Left lung (tissue), 4 donors: ENCODE measurements at regions not wholly inside any gene's neighbourhood (a gene's known extent, or its start where the extent isn't known, plus 50 kb on each side); places are given as distances from the start of the nearest gene placed in this dataset.

Experiments used
- ATAC-seq: fragments of 200-7000 bp; cut with Tn5 transposase; one replicate; pipeline ENCODE4 v1.9.1; 2020; ENCODE audit warnings: moderate library complexity
- DNase-seq, 4 donors: peaks; one replicate each; pipeline ENCODE4 v3.0.0-alpha.2; 2013 to 2020
- H3K27ac ChIP-seq, 2 donors: fragments of 200-600 bp; sonication (generic) in 1 of 2; one replicate each; pipeline versions ENCODE4 v1.5.0 to v1.8.0; 2020 to 2021
- H3K27me3 ChIP-seq, 2 donors: fragments of 200-600 bp; sonication (generic) in 1 of 2; one replicate each; pipeline versions ENCODE4 v1.5.0 to v1.8.0; 2020 to 2021
- H3K36me3 ChIP-seq, 2 donors: fragments of 200-600 bp; sonication (generic) in 1 of 2; one replicate each; pipeline versions ENCODE4 v1.5.0 to v1.8.0; 2020 to 2021
- H3K4me1 ChIP-seq, 2 donors: fragments of 200-600 bp; one replicate each; pipeline ENCODE4 v1.8.0; 2021
- H3K4me3 ChIP-seq, 2 donors: fragments of 200-600 bp; sonication (generic) in 1 of 2; one replicate each; pipeline versions ENCODE4 v1.5.0 to v1.8.0; 2020 to 2021; ENCODE audit warnings: mild to moderate bottlenecking in 1 of 2
- H3K9me3 ChIP-seq, 2 donors: fragments of 200-600 bp; sonication (generic) in 1 of 2; one replicate each; pipeline versions ENCODE4 v1.5.0 to v1.8.0; 2020 to 2021
- CTCF ChIP-seq, 2 donors: fragments of 200-600 bp; sonication (generic) in 1 of 2; IDR thresholded peaks; one replicate each; pipeline versions ENCODE4 v1.5.0 to v1.8.0; 2021; ENCODE audit warnings: antibody characterized with exemption in 2 of 2
- intact Hi-C, 2 donors: fragments of 100-400 bp; cut with DNase I; formaldehyde crosslinking; loops; one replicate each; pipeline versions ENCODE4 v1.11.2 to v1.14.2; 2022
- donor health status: DM: no; HTN: yes; CAD: no.
- donor health status: DM: no; HTN: no; CAD: no.

- no peak overlapping the region for H3K27ac ChIP-seq
- DNase-seq = no peak
- peak; percentile 90 for ATAC-seq
- H3K36me3 ChIP-seq = no peaks in the 10 kb centered on the region
- TF ChIP-seq CTCF (IDR thresholded peaks at IDR 0.05) = peak; percentile 22 to 25
- H3K4me1 ChIP-seq = no peaks in the 10 kb centered on the region
- no peak overlapping the region for H3K4me3 ChIP-seq
- no peaks in the 10 kb centered on the region for H3K9me3 ChIP-seq
- H3K27me3 ChIP-seq = no peaks in the 10 kb centered on the region
- intact Hi-C loops = no loop called here
Measured at GRCh38 chr6:99151634-99152346, 197.7 kb downstream of the FAXC start.

- H3K36me3 ChIP-seq = no peaks in the 10 kb centered on the region
- H3K27ac ChIP-seq = no peak overlapping the region
- no peaks in the 10 kb centered on the region for H3K4me1 ChIP-seq
- no peak for ATAC-seq
- no peaks in the 10 kb centered on the region for H3K27me3 ChIP-seq
- no peak for TF ChIP-seq CTCF (IDR thresholded peaks at IDR 0.05)
- intact Hi-C loops = no loop called here
- no peaks in the 10 kb centered on the region for H3K9me3 ChIP-seq
- no peak for DNase-seq
- no peak overlapping the region for H3K4me3 ChIP-seq
Measured at GRCh38 chr6:99148761-99149160, 200.7 kb downstream of the FAXC start.

- no peaks in the 10 kb centered on the region for H3K36me3 ChIP-seq
- ATAC-seq (no peak), DNase-seq (no peak)
- no peaks in the 10 kb centered on the region for H3K9me3 ChIP-seq
- intact Hi-C loops = no loop called here
- TF ChIP-seq CTCF (IDR thresholded peaks at IDR 0.05) = no peak
- H3K4me1 ChIP-seq = no peaks in the 10 kb centered on the region
- no peak overlapping the region for H3K4me3 ChIP-seq
- no peaks in the 10 kb centered on the region for H3K27me3 ChIP-seq
- H3K27ac ChIP-seq = no peak overlapping the region
Measured at GRCh38 chr6:99148111-99148510, 200.4 kb upstream of the FBXL4 start.

GRCh38 chr6:99147206-99147605, 199.5 kb upstream of the FBXL4 start:
- no peak for ATAC-seq

GRCh38 chr6:99146711-99147110, 199.0 kb upstream of the FBXL4 start:
- no peak overlapping the region for H3K4me3 ChIP-seq
- intact Hi-C loops = no loop called here
- DNase-seq (no peak), ATAC-seq (no peak)
- H3K27ac ChIP-seq = no peak overlapping the region
- no peaks in the 10 kb centered on the region for H3K9me3 ChIP-seq
- H3K27me3 ChIP-seq = no peaks in the 10 kb centered on the region
- no peaks in the 10 kb centered on the region for H3K36me3 ChIP-seq
- no peaks in the 10 kb centered on the region for H3K4me1 ChIP-seq
- no peak for TF ChIP-seq CTCF (IDR thresholded peaks at IDR 0.05)

More at GRCh38 chr6:99147206-99147605, 199.5 kb upstream of the FBXL4 start:
- Histone ChIP-seq H3K27me3 (no peaks in the 10 kb centered on the region), H3K36me3 (no peaks in the 10 kb centered on the region), H3K9me3 (no peaks in the 10 kb centered on the region), H3K27ac (no peak overlapping the region), H3K4me3 (no peak overlapping the region), H3K4me1 (no peaks in the 10 kb centered on the region)
- no peak for DNase-seq
- no peak for TF ChIP-seq CTCF (IDR thresholded peaks at IDR 0.05)
- intact Hi-C loops = no loop called here
